Fibroblast of lung (primary cell): ENCODE measurements at regions not wholly inside any gene's neighbourhood (a gene's known extent, or its start where the extent isn't known, plus 50 kb on each side); places are given as distances from the start of the nearest gene placed in this dataset.

Experiments used
- DNase-seq, 2 donors: peaks; one replicate each; pipeline versions ENCODE4 v3.0.0 to v3.0.0-alpha.2; 2010; ENCODE audit warnings: low read depth in 2 of 2
- H2AFZ ChIP-seq: 2 replicates; pipeline ENCODE4 v1.5.1; 2012; ENCODE audit warnings: low read length, control low read depth, inconsistent platforms
- H3K27ac ChIP-seq: 2 replicates; pipeline ENCODE4 v1.5.1; 2011; ENCODE audit warnings: low read length, control low read depth; ENCODE audit not compliant: insufficient read depth
- H3K27me3 ChIP-seq: 2 replicates; pipeline ENCODE4 v1.5.1; 2011; ENCODE audit warnings: mild to moderate bottlenecking, low read length; ENCODE audit not compliant: control insufficient read depth, insufficient read depth
- H3K36me3 ChIP-seq: 2 replicates; pipeline ENCODE4 v1.5.1; 2011; ENCODE audit warnings: low read length; ENCODE audit not compliant: control insufficient read depth, insufficient read depth
- H3K4me1 ChIP-seq: 2 replicates; pipeline ENCODE4 v1.5.1; 2011; ENCODE audit warnings: low read length; ENCODE audit not compliant: control insufficient read depth, insufficient read depth; ENCODE audit errors: extremely low read depth
- H3K4me2 ChIP-seq: 2 replicates; pipeline ENCODE4 v1.5.1; 2011; ENCODE audit warnings: low read length, control low read depth; ENCODE audit not compliant: insufficient read depth; ENCODE audit errors: extremely low read depth
- H3K4me3 ChIP-seq, 4 experiments: fragments of 200-600 bp in 1 of 4; sonication (generic) in 1 of 4; replicated peaks in 1 of 4; 2 replicates each; pipeline ENCODE4 v1.5.1; 2011 to 2016; ENCODE audit warnings: low read length in 4 of 4, low read depth in 3 of 4, mild to moderate bottlenecking in 3 of 4, control low read depth in 2 of 4, inconsistent platforms in 1 of 4, mixed read lengths in 1 of 4; ENCODE audit not compliant: insufficient read depth in 1 of 4; ENCODE audit errors: control extremely low read depth in 1 of 4
- H3K79me2 ChIP-seq: 2 replicates; pipeline ENCODE4 v1.5.1; 2012; ENCODE audit warnings: mild to moderate bottlenecking, low read length, inconsistent platforms; ENCODE audit not compliant: control insufficient read depth, insufficient read depth
- H3K9ac ChIP-seq: 2 replicates; pipeline ENCODE4 v1.5.1; 2011; ENCODE audit warnings: mild to moderate bottlenecking, low read length, control low read depth; ENCODE audit not compliant: insufficient read depth
- H3K9me3 ChIP-seq: 2 replicates; pipeline ENCODE4 v1.5.1; 2012; ENCODE audit warnings: low read depth, low read length; ENCODE audit not compliant: control insufficient read depth, insufficient read depth
- H4K20me1 ChIP-seq: 2 replicates; pipeline ENCODE4 v1.5.1; 2011; ENCODE audit warnings: low read length; ENCODE audit not compliant: control insufficient read depth, insufficient read depth; ENCODE audit errors: extremely low read depth
- CTCF ChIP-seq, 2 donors: IDR thresholded peaks in 1 of 2; conservative IDR thresholded peaks in 1 of 2; 1 replicate in 1 of 2; 2 replicates in 1 of 2; pipeline ENCODE4 v1.5.1; 2011 to 2012; ENCODE audit warnings: low read length in 2 of 2, control low read depth in 1 of 2, inconsistent platforms in 1 of 2, low read depth in 1 of 2, mild to moderate bottlenecking in 1 of 2
- EZH2 ChIP-seq: IDR thresholded peaks from 2 replicates; pipeline ENCODE4 v1.5.1; 2012; ENCODE audit warnings: low read length, control low read depth, mild to moderate bottlenecking; ENCODE audit errors: missing control alignments

- Histone ChIP-seq H3K36me3 (peaks cover 4% of the 10 kb centered on the region), H2AFZ (no peak overlapping the region), H3K79me2 (no peaks in the 10 kb centered on the region), H3K9ac (no peak overlapping the region), H3K9me3 (peaks cover 2% of the 10 kb centered on the region), H3K4me1 (no peaks in the 10 kb centered on the region), H3K4me2 (no peak overlapping the region), H3K4me3 (no peak overlapping the region), H3K27ac (no peak overlapping the region), H3K27me3 (no peaks in the 10 kb centered on the region), H4K20me1 (no peaks in the 10 kb centered on the region)
- no peak for TF ChIP-seq EZH2
- no peak for TF ChIP-seq CTCF (conservative IDR thresholded peaks at IDR 0.05 in 1 of 2, IDR thresholded peaks at IDR 0.05 in 1 of 2; ENCODE audit: low read depth in 1 of 2, low read length in 2 of 2)
- no peak for DNase-seq
These were observed 132.3 kb downstream of the SNRPN start for GRCh38 chr15:25087137-25087536.

- DNase-seq = no peak
- no peak overlapping the region for H3K27ac ChIP-seq
- H3K4me2 ChIP-seq = no peak overlapping the region
- H3K27me3 ChIP-seq = no peaks in the 10 kb centered on the region
- H3K4me3 ChIP-seq = no peak overlapping the region
- peaks cover 2% of the 10 kb centered on the region for H3K9me3 ChIP-seq
- H3K4me1 ChIP-seq = no peaks in the 10 kb centered on the region
- H2AFZ ChIP-seq = no peak overlapping the region
- no peaks in the 10 kb centered on the region for H3K79me2 ChIP-seq
- H3K36me3 ChIP-seq = peaks cover 4% of the 10 kb centered on the region
- TF ChIP-seq EZH2 (no peak), CTCF (conservative IDR thresholded peaks at IDR 0.05 in 1 of 2, IDR thresholded peaks at IDR 0.05 in 1 of 2; ENCODE audit: low read depth in 1 of 2, low read length in 2 of 2) (no peak)
- no peaks in the 10 kb centered on the region for H4K20me1 ChIP-seq
- no peak overlapping the region for H3K9ac ChIP-seq
These were observed 133.5 kb downstream of the SNRPN start for GRCh38 chr15:25088261-25088790.

- Histone ChIP-seq H3K36me3 (peaks cover 4% of the 10 kb centered on the region), H3K4me1 (no peaks in the 10 kb centered on the region), H3K9ac (no peak overlapping the region), H3K4me2 (no peak overlapping the region), H3K4me3 (no peak overlapping the region), H2AFZ (no peak overlapping the region), H3K79me2 (no peaks in the 10 kb centered on the region), H3K27ac (no peak overlapping the region), H3K27me3 (no peaks in the 10 kb centered on the region), H3K9me3 (peaks cover 2% of the 10 kb centered on the region), H4K20me1 (no peaks in the 10 kb centered on the region)
- TF ChIP-seq EZH2 = no peak
- no peak for TF ChIP-seq CTCF (conservative IDR thresholded peaks at IDR 0.05 in 1 of 2, IDR thresholded peaks at IDR 0.05 in 1 of 2; ENCODE audit: low read depth in 1 of 2, low read length in 2 of 2)
- no peak for DNase-seq
These were observed 134.8 kb downstream of the SNRPN start for GRCh38 chr15:25089577-25089976.
